GM19395 (cell line): ENCODE measurements at regions not wholly inside any gene's neighbourhood (a gene's known extent, or its start where the extent isn't known, plus 50 kb on each side); places are given as distances from the start of the nearest gene placed in this dataset.

Experiments
- ATAC-seq: cut with Tn5 transposase; IDR thresholded peaks from one replicate; pipeline ENCODE4 v1.9.1; 2021; ENCODE audit warnings: mild to moderate bottlenecking, moderate library complexity; ENCODE audit not compliant: unreplicated experiment

GRCh38 chr10:5305374-5305773 is 59.4 kb upstream of the UCN3 start:
- ATAC-seq = no peak

- ATAC-seq = no peak
Observed at GRCh38 chr10:5310914-5311313, 53.9 kb upstream of the UCN3 start.

GRCh38 chr10:5311617-5312016 is 53.1 kb upstream of the UCN3 start:
- no peak for ATAC-seq

GRCh38 chr10:5314840-5315239 is 49.9 kb upstream of the UCN3 start:
- ATAC-seq = no peak
